ENCODE measurements at regions not wholly inside any gene's neighbourhood (a gene's known extent, or its start where the extent isn't known, plus 50 kb on each side); places are given as distances from the start of the nearest gene placed in this dataset.

GRCh38 chr4:23068756-23069155 lies 376.0 kb downstream of the GBA3 start:
- DNase-seq (ENCODE audit: low spot score in 2 of 2, unreplicated experiment in 2 of 2): no peak
- Mint-ChIP-seq H3K9me3 (no peaks in the 10 kb centered on the region), H3K4me3 (no peak overlapping the region), H3K36me3 (no peaks in the 10 kb centered on the region), H3K4me1 (no peaks in the 10 kb centered on the region), H3K27me3 (ENCODE audit: low read depth) (peaks cover under 1% of the 10 kb centered on the region), H3K27ac (no peak overlapping the region)
- TF ChIP-seq CTCF (IDR thresholded peaks at IDR 0.05; ENCODE audit: unreplicated experiment): no peak

- Mint-ChIP-seq H3K4me3 (no peak overlapping the region), H3K27ac (no peak overlapping the region), H3K4me1 (no peaks in the 10 kb centered on the region), H3K27me3 (ENCODE audit: low read depth) (no peaks in the 10 kb centered on the region), H3K9me3 (no peaks in the 10 kb centered on the region), H3K36me3 (no peaks in the 10 kb centered on the region)
- TF ChIP-seq CTCF (IDR thresholded peaks at IDR 0.05; ENCODE audit: unreplicated experiment): no peak
- no peak for DNase-seq (ENCODE audit: low spot score in 2 of 2, unreplicated experiment in 2 of 2)
Measured at GRCh38 chr4:23068287-23068686, 375.6 kb downstream of the GBA3 start.

- DNase-seq (ENCODE audit: low spot score in 2 of 2, unreplicated experiment in 2 of 2): no peak
- Mint-ChIP-seq H3K36me3 (no peaks in the 10 kb centered on the region), H3K9me3 (no peaks in the 10 kb centered on the region), H3K4me3 (no peak overlapping the region), H3K4me1 (no peaks in the 10 kb centered on the region), H3K27me3 (ENCODE audit: low read depth) (no peaks in the 10 kb centered on the region), H3K27ac (no peak overlapping the region)
- no peak for TF ChIP-seq CTCF (IDR thresholded peaks at IDR 0.05; ENCODE audit: unreplicated experiment)
Measured at GRCh38 chr4:23062188-23062587, 369.5 kb downstream of the GBA3 start.

- no peak for DNase-seq (ENCODE audit: low spot score in 2 of 2, unreplicated experiment in 2 of 2)
- Mint-ChIP-seq H3K27ac (no peak overlapping the region), H3K9me3 (no peaks in the 10 kb centered on the region), H3K27me3 (ENCODE audit: low read depth) (no peaks in the 10 kb centered on the region), H3K4me3 (no peak overlapping the region), H3K4me1 (no peaks in the 10 kb centered on the region), H3K36me3 (no peaks in the 10 kb centered on the region)
- TF ChIP-seq CTCF (IDR thresholded peaks at IDR 0.05; ENCODE audit: unreplicated experiment): no peak
Measured at GRCh38 chr4:23061431-23061830, 368.7 kb downstream of the GBA3 start.

GRCh38 chr4:23060776-23061175 lies 368.0 kb downstream of the GBA3 start:
- no peak for TF ChIP-seq CTCF (IDR thresholded peaks at IDR 0.05; ENCODE audit: unreplicated experiment)
- no peaks in the 10 kb centered on the region for H3K4me1 Mint-ChIP-seq
- no peak overlapping the region for H3K4me3 Mint-ChIP-seq
- no peak overlapping the region for H3K27ac Mint-ChIP-seq
- no peaks in the 10 kb centered on the region for H3K9me3 Mint-ChIP-seq
- no peaks in the 10 kb centered on the region for H3K36me3 Mint-ChIP-seq
- DNase-seq (ENCODE audit: low spot score in 2 of 2, unreplicated experiment in 2 of 2): no peak
- no peaks in the 10 kb centered on the region for H3K27me3 Mint-ChIP-seq (ENCODE audit: low read depth)

GRCh38 chr4:23058165-23058776 lies 365.5 kb downstream of the GBA3 start:
- H3K27ac Mint-ChIP-seq: no peak overlapping the region
- H3K4me1 Mint-ChIP-seq: no peaks in the 10 kb centered on the region
- H3K4me3 Mint-ChIP-seq: no peak overlapping the region

More at GRCh38 chr4:23058165-23058776, 365.5 kb downstream of the GBA3 start:
- no peaks in the 10 kb centered on the region for H3K36me3 Mint-ChIP-seq
- H3K27me3 Mint-ChIP-seq (ENCODE audit: low read depth): no peaks in the 10 kb centered on the region
- H3K9me3 Mint-ChIP-seq: no peaks in the 10 kb centered on the region
- no peak for TF ChIP-seq CTCF (IDR thresholded peaks at IDR 0.05; ENCODE audit: unreplicated experiment)
- no peak for DNase-seq (ENCODE audit: low spot score in 2 of 2, unreplicated experiment in 2 of 2)

Measured in mesothelial cell of epicardium (in vitro differentiated cells).